Endothelial cell of umbilical vein (primary cell): ENCODE measurements at regions not wholly inside any gene's neighbourhood (a gene's known extent, or its start where the extent isn't known, plus 50 kb on each side); places are given as distances from the start of the nearest gene placed in this dataset.

ENCODE experiments used
- BruUV-seq: library from RNA; stranded (reverse); fragments of 400-500 nt; replicated peaks from 2 replicates; lab custom pipeline; 2021; lab: Mats Ljungman, UMichigan
- CTCF ChIA-PET: fragments of 300-600, 350-600 bp; sonication (Branson Sonifier 250); formaldehyde crosslinking; loops from one replicate; lab custom pipeline; 2021; ENCODE audit warnings: antibody characterized with exemption, inconsistent platforms; lab: Charles Lee
- POLR2A ChIA-PET: fragments of 300-600, 350-600 bp; sonication (Branson Sonifier 250); formaldehyde crosslinking; loops from one replicate; lab custom pipeline; 2021; ENCODE audit warnings: antibody characterized with exemption, inconsistent platforms; lab: Charles Lee
- DNase-seq: peaks from one replicate; pipeline ENCODE4 v3.0.0-alpha.2; 2011; ENCODE audit warnings: low read depth, low spot score
- FAIRE-seq: peaks from 2 replicates; lab custom pipeline; 2011; peaks lifted over from hg19 to GRCh38; lab: Jason Lieb, UNC
- H2AFZ ChIP-seq: 2 replicates; pipeline ENCODE4 v1.6.0; 2012; ENCODE audit warnings: low read depth, low read length, control low read depth, inconsistent platforms
- H3K27ac ChIP-seq: 2 replicates; pipeline ENCODE4 v1.5.1; 2011; ENCODE audit warnings: low read depth, mild to moderate bottlenecking, control low read depth, low read length, moderate library complexity; ENCODE audit not compliant: insufficient read depth
- H3K27me3 ChIP-seq, 2 experiments: 2 replicates each; pipeline versions ENCODE4 v1.6.0 to v1.6.1; 2011; ENCODE audit warnings: low read length in 2 of 2, mixed read lengths in 1 of 2; ENCODE audit not compliant: control insufficient read depth in 2 of 2, insufficient read depth in 2 of 2
- H3K36me3 ChIP-seq, 2 experiments: 2 replicates in 1 of 2; 3 replicates in 1 of 2; pipeline ENCODE4 v1.5.1; 2011; ENCODE audit warnings: low read length in 2 of 2, mild to moderate bottlenecking in 1 of 2, moderate library complexity in 1 of 2; ENCODE audit not compliant: control insufficient read depth in 2 of 2, insufficient read depth in 2 of 2; ENCODE audit errors: extremely low read depth in 1 of 2
- H3K4me1 ChIP-seq: 3 replicates; pipeline ENCODE4 v1.5.1; 2011; ENCODE audit warnings: mild to moderate bottlenecking, low read length; ENCODE audit not compliant: control insufficient read depth, insufficient read depth; ENCODE audit errors: extremely low read depth
- H3K4me2 ChIP-seq: 2 replicates; pipeline ENCODE4 v1.6.1; 2011; ENCODE audit warnings: low read length, control low read depth, mixed read lengths; ENCODE audit not compliant: insufficient read depth
- H3K4me3 ChIP-seq, 3 experiments: fragments of 200-600 bp in 1 of 3; sonication (generic), shearing (Covaris generic) in 1 of 3; replicated peaks in 1 of 3; 2 replicates each; pipeline ENCODE4 v1.5.1; 2011 to 2016; ENCODE audit warnings: control low read depth in 3 of 3, low read length in 3 of 3, mild to moderate bottlenecking in 2 of 3, inconsistent platforms in 1 of 3, low read depth in 1 of 3, moderate library complexity in 1 of 3; ENCODE audit not compliant: insufficient read depth in 1 of 3
- H3K79me2 ChIP-seq: 2 replicates; pipeline ENCODE4 v1.6.0; 2012; ENCODE audit warnings: low read length, inconsistent platforms; ENCODE audit not compliant: control insufficient read depth, insufficient read depth
- H3K9ac ChIP-seq: replicated peaks from 2 replicates; pipeline ENCODE3; 2011; ENCODE audit warnings: low read length, control low read depth; ENCODE audit not compliant: insufficient read depth; ENCODE audit errors: extremely low read depth
- H3K9me1 ChIP-seq: replicated peaks from 3 replicates; pipeline ENCODE4 v1.6.0; 2011; ENCODE audit warnings: mild to moderate bottlenecking, low read length; ENCODE audit not compliant: control insufficient read depth, insufficient read depth; ENCODE audit errors: extremely low read depth
- H3K9me3 ChIP-seq: replicated peaks from 2 replicates; pipeline ENCODE4 v1.5.1; 2012; ENCODE audit warnings: low read length, inconsistent platforms; ENCODE audit not compliant: control insufficient read depth, insufficient read depth
- H4K20me1 ChIP-seq: replicated peaks from 2 replicates; pipeline ENCODE3; 2011; ENCODE audit warnings: mild to moderate bottlenecking, low read length; ENCODE audit not compliant: control insufficient read depth, insufficient read depth; ENCODE audit errors: extremely low read depth
- CTCF ChIP-seq, 2 donors: IDR thresholded peaks; 1 replicate in 1 of 2; 2 replicates in 1 of 2; pipeline ENCODE4 v1.5.1; 2011; ENCODE audit warnings: low read length in 2 of 2, mild to moderate bottlenecking in 2 of 2, moderate library complexity in 2 of 2, control low read depth in 1 of 2, inconsistent platforms in 1 of 2, low read depth in 1 of 2; ENCODE audit not compliant: insufficient read depth in 1 of 2; ENCODE audit errors: extremely low read depth in 1 of 2
- EZH2 ChIP-seq: IDR thresholded peaks from 2 replicates; pipeline ENCODE4 v1.6.1; 2012; ENCODE audit warnings: borderline replicate concordance, low read depth, mild to moderate bottlenecking, moderate library complexity, low read length, inconsistent platforms; ENCODE audit not compliant: severe bottlenecking
- FOS ChIP-seq: IDR thresholded peaks from 2 replicates; pipeline ENCODE4 v1.6.1; 2011; ENCODE audit warnings: mild to moderate bottlenecking, low read length, moderate library complexity, borderline replicate concordance; ENCODE audit not compliant: insufficient read depth
- GATA2 ChIP-seq: IDR thresholded peaks from 2 replicates; pipeline ENCODE4 v1.7.0; 2011; ENCODE audit warnings: low read depth, mild to moderate bottlenecking, moderate library complexity, mixed read lengths, low read length; ENCODE audit not compliant: insufficient read length, insufficient read depth
- JUN ChIP-seq: IDR thresholded peaks from 2 replicates; pipeline ENCODE4 v1.6.1; 2011; ENCODE audit warnings: borderline replicate concordance, low read depth; ENCODE audit not compliant: insufficient read length, insufficient read depth
- MAX ChIP-seq: IDR thresholded peaks from 2 replicates; pipeline ENCODE4 v1.6.1; 2011; ENCODE audit not compliant: insufficient read depth, insufficient read length
- MYC ChIP-seq: IDR thresholded peaks from one replicate; pipeline ENCODE4 v1.6.1; 2011; ENCODE audit warnings: mild to moderate bottlenecking, low read depth, low read length
- POLR2A ChIP-seq: IDR thresholded peaks from 2 replicates; pipeline ENCODE4 v1.6.1; 2012; ENCODE audit warnings: low read depth, mild to moderate bottlenecking, control low read depth, low read length
- POLR2AphosphoS5 ChIP-seq: IDR thresholded peaks from 2 replicates; pipeline ENCODE4 v1.6.1; 2012; ENCODE audit warnings: low read depth, mild to moderate bottlenecking, control low read depth, low read length, moderate library complexity; ENCODE audit not compliant: insufficient read depth
- dilution Hi-C: fragments of 300-500 bp; cut with MboI; formaldehyde crosslinking; loops from one replicate; pipeline ENCODE4 v1.15.0; 2019; ENCODE audit warnings: low sequenced_read_pairs; ENCODE audit not compliant: extremely low pct_ligation_motif_present
- intact Hi-C: fragments of 100-400 bp; cut with micrococcal nuclease; formaldehyde crosslinking; loops from one replicate; pipeline ENCODE4 v1.10.0; 2022

GRCh38 chr15:53106505-53107286 lies 316.6 kb upstream of the ONECUT1 start:
- Histone ChIP-seq H3K27me3 (no peaks in the 10 kb centered on the region), H3K4me1 (no peaks in the 10 kb centered on the region), H3K9ac (no peak overlapping the region), H3K79me2 (no peaks in the 10 kb centered on the region), H4K20me1 (no peaks in the 10 kb centered on the region), H3K4me2 (no peak overlapping the region), H3K9me1 (no peaks in the 10 kb centered on the region), H3K27ac (no peak overlapping the region), H3K36me3 (no peaks in the 10 kb centered on the region), H3K9me3 (no peaks in the 10 kb centered on the region), H2AFZ (no peak overlapping the region), H3K4me3 (no peak overlapping the region)
- dilution Hi-C loops, result no loop called here
- TF ChIP-seq POLR2AphosphoS5 (no peak), FOS (no peak), MAX (no peak), GATA2 (no peak), CTCF (IDR thresholded peaks at IDR 0.05; ENCODE audit: extremely low read depth in 1 of 2, insufficient read depth in 1 of 2, low read depth in 1 of 2, low read length in 2 of 2) (no peak), JUN (no peak), MYC (no peak), POLR2A (no peak), EZH2 (no peak)
- FAIRE-seq, result no peak
- intact Hi-C loops, result no loop called here
- POLR2A ChIA-PET, result no interaction called here
- BruUV-seq, result no TSS peak
- CTCF ChIA-PET, result no interaction called here
- no peak for DNase-seq
